ENCODE measurements at regions not wholly inside any gene's neighbourhood (a gene's known extent, or its start where the extent isn't known, plus 50 kb on each side); places are given as distances from the start of the nearest gene placed in this dataset.

GRCh38 chr12:108432423-108433121, 82.5 kb upstream of the FICD start:
- H3K9me3 Mint-ChIP-seq: no peaks in the 10 kb centered on the region
- no peaks in the 10 kb centered on the region for H3K36me3 Mint-ChIP-seq
- H3K4me3 Mint-ChIP-seq: no peak overlapping the region
- peaks cover 16% of the 10 kb centered on the region for H3K27me3 Mint-ChIP-seq (ENCODE audit: low read depth)
- no peaks in the 10 kb centered on the region for H3K4me1 Mint-ChIP-seq
- no peak for DNase-seq (ENCODE audit: low spot score in 2 of 2, unreplicated experiment in 2 of 2)
- TF ChIP-seq, protein P1, sequence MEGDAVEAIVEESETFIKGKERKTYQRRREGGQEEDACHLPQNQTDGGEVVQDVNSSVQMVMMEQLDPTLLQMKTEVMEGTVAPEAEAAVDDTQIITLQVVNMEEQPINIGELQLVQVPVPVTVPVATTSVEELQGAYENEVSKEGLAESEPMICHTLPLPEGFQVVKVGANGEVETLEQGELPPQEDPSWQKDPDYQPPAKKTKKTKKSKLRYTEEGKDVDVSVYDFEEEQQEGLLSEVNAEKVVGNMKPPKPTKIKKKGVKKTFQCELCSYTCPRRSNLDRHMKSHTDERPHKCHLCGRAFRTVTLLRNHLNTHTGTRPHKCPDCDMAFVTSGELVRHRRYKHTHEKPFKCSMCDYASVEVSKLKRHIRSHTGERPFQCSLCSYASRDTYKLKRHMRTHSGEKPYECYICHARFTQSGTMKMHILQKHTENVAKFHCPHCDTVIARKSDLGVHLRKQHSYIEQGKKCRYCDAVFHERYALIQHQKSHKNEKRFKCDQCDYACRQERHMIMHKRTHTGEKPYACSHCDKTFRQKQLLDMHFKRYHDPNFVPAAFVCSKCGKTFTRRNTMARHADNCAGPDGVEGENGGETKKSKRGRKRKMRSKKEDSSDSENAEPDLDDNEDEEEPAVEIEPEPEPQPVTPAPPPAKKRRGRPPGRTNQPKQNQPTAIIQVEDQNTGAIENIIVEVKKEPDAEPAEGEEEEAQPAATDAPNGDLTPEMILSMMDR (IDR thresholded peaks at IDR 0.05; ENCODE audit: unreplicated experiment): no peak
- H3K27ac Mint-ChIP-seq: no peak overlapping the region

DNA sequence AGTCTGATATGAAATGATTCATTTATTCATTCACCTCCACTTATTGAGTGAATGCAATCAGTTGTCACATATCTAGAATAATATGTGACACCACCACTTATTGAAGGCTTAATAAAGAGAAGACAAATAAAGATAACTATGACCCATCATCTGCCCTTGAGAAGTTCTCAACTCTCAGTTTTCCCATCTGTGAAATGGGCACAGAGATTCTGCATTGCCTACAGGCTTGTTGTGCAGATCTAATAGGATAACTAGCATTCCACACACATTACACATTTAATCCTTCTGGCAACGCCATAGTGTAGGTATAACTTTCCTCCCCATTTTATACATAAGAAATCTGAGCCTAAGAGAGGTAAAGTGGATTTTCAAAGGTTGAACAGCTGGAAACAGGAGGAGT, 84.2 kb upstream of the FICD start:
- Mint-ChIP-seq H3K9me3 (no peaks in the 10 kb centered on the region), H3K27ac (no peak overlapping the region), H3K4me1 (no peaks in the 10 kb centered on the region), H3K4me3 (no peak overlapping the region), H3K36me3 (no peaks in the 10 kb centered on the region), H3K27me3 (ENCODE audit: low read depth) (peaks cover 22% of the 10 kb centered on the region)
- no peak for DNase-seq (ENCODE audit: low spot score in 2 of 2, unreplicated experiment in 2 of 2)
- TF ChIP-seq, protein P1 (IDR thresholded peaks at IDR 0.05; ENCODE audit: unreplicated experiment): no peak

GRCh38 chr12:108430245-108430644, 84.8 kb upstream of the FICD start:
- TF ChIP-seq, protein P1 (IDR thresholded peaks at IDR 0.05; ENCODE audit: unreplicated experiment): no peak
- H3K27me3 Mint-ChIP-seq (ENCODE audit: low read depth): peaks cover 23% of the 10 kb centered on the region
- no peak for DNase-seq (ENCODE audit: low spot score in 2 of 2, unreplicated experiment in 2 of 2)
- no peak overlapping the region for H3K27ac Mint-ChIP-seq
- H3K9me3 Mint-ChIP-seq: no peaks in the 10 kb centered on the region
- H3K4me3 Mint-ChIP-seq: no peak overlapping the region
- no peaks in the 10 kb centered on the region for H3K36me3 Mint-ChIP-seq
- H3K4me1 Mint-ChIP-seq: no peaks in the 10 kb centered on the region

DNA sequence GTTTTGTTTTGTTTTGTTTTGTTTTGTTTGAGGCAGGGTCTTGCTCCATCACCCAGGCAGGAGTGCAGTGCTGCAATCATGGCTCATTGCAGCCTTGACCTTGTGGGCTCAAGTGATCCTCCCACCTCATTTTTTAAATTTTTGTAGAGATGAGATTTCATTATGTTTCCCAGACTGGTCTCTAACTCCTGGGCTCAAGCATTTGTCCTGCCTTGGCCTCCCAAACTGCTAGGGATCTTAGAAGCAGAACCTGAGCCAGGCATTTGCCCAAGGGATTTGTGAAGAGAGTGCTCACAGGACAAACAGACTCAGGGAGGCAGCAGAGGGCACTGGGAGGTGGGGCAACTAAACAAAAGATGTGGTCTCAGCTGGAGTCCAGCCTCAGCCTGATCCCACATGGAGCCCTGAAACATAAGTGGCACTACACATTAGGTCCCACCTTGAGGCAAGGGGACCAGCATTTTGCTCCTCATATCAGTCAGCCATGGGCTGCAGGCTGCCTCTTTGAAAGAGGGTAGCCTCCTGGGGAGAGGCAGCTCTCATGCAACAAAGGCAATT, 86.2 kb upstream of the CMKLR1 start:
- no peak overlapping the region for H3K4me3 Mint-ChIP-seq
- no peaks in the 10 kb centered on the region for H3K9me3 Mint-ChIP-seq
- DNase-seq (ENCODE audit: low spot score in 2 of 2, unreplicated experiment in 2 of 2): no peak
- peaks cover 15% of the 10 kb centered on the region for H3K27me3 Mint-ChIP-seq (ENCODE audit: low read depth)
- no peaks in the 10 kb centered on the region for H3K36me3 Mint-ChIP-seq
- H3K27ac Mint-ChIP-seq: no peak overlapping the region
- TF ChIP-seq, protein P1 (IDR thresholded peaks at IDR 0.05; ENCODE audit: unreplicated experiment): no peak
- no peaks in the 10 kb centered on the region for H3K4me1 Mint-ChIP-seq

- peaks cover 15% of the 10 kb centered on the region for H3K27me3 Mint-ChIP-seq (ENCODE audit: low read depth)
- no peaks in the 10 kb centered on the region for H3K4me1 Mint-ChIP-seq
- H3K4me3 Mint-ChIP-seq: no peak overlapping the region
- no peaks in the 10 kb centered on the region for H3K9me3 Mint-ChIP-seq
- TF ChIP-seq, protein P1 (IDR thresholded peaks at IDR 0.05; ENCODE audit: unreplicated experiment): no peak
- no peak for DNase-seq (ENCODE audit: low spot score in 2 of 2, unreplicated experiment in 2 of 2)
- H3K27ac Mint-ChIP-seq: no peak overlapping the region
- no peaks in the 10 kb centered on the region for H3K36me3 Mint-ChIP-seq
These were observed 85.7 kb upstream of the CMKLR1 start for GRCh38 chr12:108424816-108425215.
